NCI-H460 (cell line): ENCODE measurements at regions not wholly inside any gene's neighbourhood (a gene's known extent, or its start where the extent isn't known, plus 50 kb on each side); places are given as distances from the start of the nearest gene placed in this dataset.

Experiments
- small RNA-seq, 2 experiments: library from RNA; depleted of rRNA; stranded (forward); fragments of <200 nt; gene quantifications; one replicate each; pipeline ENCODE3, GENCODE V24; 2014

Small RNAs in the stretch of these regions (small RNA-seq; reads per million reads assigned to genes)
- gene RNU6-347P, result 0 reads per million in 2 experiments
- 0 reads per million in 2 experiments for gene RNU7-6P
